CD4-positive, alpha-beta T cell treated with Interleukin-4 for 1 hour (primary cell): ENCODE measurements at regions not wholly inside any gene's neighbourhood (a gene's known extent, or its start where the extent isn't known, plus 50 kb on each side); places are given as distances from the start of the nearest gene placed in this dataset.
"Not testable (repeated sequence)": the region's sequence is repeated elsewhere in the genome, so short reads cannot be mapped to it uniquely, and the experiment has no call there.

Source experiments
- DNase-seq, 2 donors: peaks; one replicate each; pipeline ENCODE4 v3.0.0-alpha.2; 2020 to 2022

GRCh38 chr2:40700231-40700954 lies 248.5 kb upstream of the SLC8A1 start:
- DNase-seq, result no peak

GRCh38 chr2:40712197-40712894 lies 260.5 kb upstream of the SLC8A1 start:
- not testable (repeated sequence) for DNase-seq

- no peak for DNase-seq
Observed at GRCh38 chr2:40716879-40717278, 265.0 kb upstream of the SLC8A1 start.

- DNase-seq, result no peak
Observed at GRCh38 chr2:40719414-40719813, 267.5 kb upstream of the SLC8A1 start.

- no peak for DNase-seq
Observed at GRCh38 chr2:40721595-40721994, 269.7 kb upstream of the SLC8A1 start.

- no peak for DNase-seq
Observed at GRCh38 chr2:40723194-40723593, 271.3 kb upstream of the SLC8A1 start.

- DNase-seq, result no peak
Observed at GRCh38 chr2:40725040-40725439, 273.1 kb upstream of the SLC8A1 start.

GRCh38 chr2:40725950-40726349 lies 274.1 kb upstream of the SLC8A1 start:
- no peak for DNase-seq

GRCh38 chr2:40734797-40735196 lies 282.9 kb upstream of the SLC8A1 start:
- DNase-seq, result no peak

GRCh38 chr2:40737180-40737579 lies 285.3 kb upstream of the SLC8A1 start:
- DNase-seq, result no peak

- no peak for DNase-seq
Observed at GRCh38 chr2:40740419-40740818, 288.5 kb upstream of the SLC8A1 start.

- DNase-seq, result no peak
Observed at GRCh38 chr2:40741532-40741931, 289.6 kb upstream of the SLC8A1 start.

GRCh38 chr2:40746191-40746590 lies 294.3 kb upstream of the SLC8A1 start:
- DNase-seq, result peak in 1 of 2 donors; percentile 1

GRCh38 chr2:40751981-40752380 lies 300.1 kb upstream of the SLC8A1 start:
- DNase-seq, result no peak

GRCh38 chr2:40752796-40753195 lies 300.9 kb upstream of the SLC8A1 start:
- DNase-seq, result no peak

GRCh38 chr2:40754912-40755311 lies 303.0 kb upstream of the SLC8A1 start:
- no peak for DNase-seq

GRCh38 chr2:40758401-40759155 lies 306.7 kb upstream of the SLC8A1 start:
- DNase-seq, result no peak

GRCh38 chr2:40760071-40760666 lies 308.3 kb upstream of the SLC8A1 start:
- no peak for DNase-seq

- no peak for DNase-seq
Observed at GRCh38 chr2:40773291-40773690, 321.4 kb upstream of the SLC8A1 start.

- DNase-seq, result no peak
Observed at GRCh38 chr2:40783704-40784103, 331.8 kb upstream of the SLC8A1 start.

- no peak for DNase-seq
Observed at GRCh38 chr2:40786636-40787035, 334.7 kb upstream of the SLC8A1 start.

GRCh38 chr2:40797120-40797519 lies 345.2 kb upstream of the SLC8A1 start:
- DNase-seq, result no peak

GRCh38 chr2:40803900-40804299 lies 352.0 kb upstream of the SLC8A1 start:
- DNase-seq, result no peak
